AG10803 (cell line): ENCODE measurements at regions not wholly inside any gene's neighbourhood (a gene's known extent, or its start where the extent isn't known, plus 50 kb on each side); places are given as distances from the start of the nearest gene placed in this dataset.

ENCODE experiments used
- DNase-seq: peaks from one replicate; pipeline ENCODE4 v3.0.0; 2010; ENCODE audit warnings: low read depth
- H3K4me3 ChIP-seq: 2 replicates; pipeline ENCODE4 v1.5.1; 2011; ENCODE audit warnings: mild to moderate bottlenecking, low read length, control low read depth
- TF ChIP-seq, protein P1 (sequence below): conservative IDR thresholded peaks from 2 replicates; pipeline ENCODE4 v1.5.1; 2011; ENCODE audit warnings: mild to moderate bottlenecking, low read length, control low read depth, inconsistent platforms

DNA sequence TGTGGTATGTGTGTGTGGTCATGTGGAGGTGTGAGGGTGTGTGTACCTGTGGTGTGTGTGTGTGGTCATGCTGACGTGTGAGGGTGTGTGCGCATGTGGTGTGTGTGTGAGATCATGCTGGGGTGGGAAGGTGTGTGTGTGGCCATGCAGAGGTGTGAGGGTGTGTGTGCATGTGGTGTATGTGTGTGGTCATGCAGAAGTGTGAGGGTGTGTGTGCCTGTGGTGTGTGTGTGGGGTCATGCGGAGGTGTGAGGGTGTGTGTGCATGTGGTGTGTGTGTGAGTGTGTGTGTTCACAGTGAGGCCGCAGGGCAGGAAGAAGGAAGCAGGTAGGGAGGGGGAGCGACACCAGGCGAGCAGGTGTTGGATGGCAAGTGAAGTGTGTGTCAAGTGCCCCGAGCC, 259.0 kb downstream of the LOXHD1 start:
- TF ChIP-seq, protein P1, sequence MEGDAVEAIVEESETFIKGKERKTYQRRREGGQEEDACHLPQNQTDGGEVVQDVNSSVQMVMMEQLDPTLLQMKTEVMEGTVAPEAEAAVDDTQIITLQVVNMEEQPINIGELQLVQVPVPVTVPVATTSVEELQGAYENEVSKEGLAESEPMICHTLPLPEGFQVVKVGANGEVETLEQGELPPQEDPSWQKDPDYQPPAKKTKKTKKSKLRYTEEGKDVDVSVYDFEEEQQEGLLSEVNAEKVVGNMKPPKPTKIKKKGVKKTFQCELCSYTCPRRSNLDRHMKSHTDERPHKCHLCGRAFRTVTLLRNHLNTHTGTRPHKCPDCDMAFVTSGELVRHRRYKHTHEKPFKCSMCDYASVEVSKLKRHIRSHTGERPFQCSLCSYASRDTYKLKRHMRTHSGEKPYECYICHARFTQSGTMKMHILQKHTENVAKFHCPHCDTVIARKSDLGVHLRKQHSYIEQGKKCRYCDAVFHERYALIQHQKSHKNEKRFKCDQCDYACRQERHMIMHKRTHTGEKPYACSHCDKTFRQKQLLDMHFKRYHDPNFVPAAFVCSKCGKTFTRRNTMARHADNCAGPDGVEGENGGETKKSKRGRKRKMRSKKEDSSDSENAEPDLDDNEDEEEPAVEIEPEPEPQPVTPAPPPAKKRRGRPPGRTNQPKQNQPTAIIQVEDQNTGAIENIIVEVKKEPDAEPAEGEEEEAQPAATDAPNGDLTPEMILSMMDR, result no peak
- DNase-seq, result no peak
- H3K4me3 ChIP-seq, result no peak overlapping the region

DNA sequence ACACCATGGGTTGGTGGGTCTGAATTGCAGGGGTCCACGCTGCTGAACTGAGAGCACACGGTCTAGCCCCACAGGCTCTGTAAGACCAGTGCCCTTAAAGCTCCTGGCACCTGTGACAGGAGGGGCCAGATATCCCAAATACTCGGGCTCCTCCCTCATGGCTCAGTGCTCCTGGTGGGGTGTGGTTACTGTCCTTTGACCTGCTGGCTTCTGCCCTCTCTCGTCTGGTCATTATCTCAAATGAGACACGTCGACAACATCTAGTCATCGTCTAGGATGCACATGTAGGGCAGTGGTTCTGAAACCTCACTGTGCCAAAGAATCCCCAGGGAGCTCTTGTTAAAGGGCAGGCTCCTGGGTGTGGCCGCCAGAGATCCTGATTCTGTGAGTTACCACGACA, 258.4 kb downstream of the LOXHD1 start:
- no peak overlapping the region for H3K4me3 ChIP-seq
- no peak for DNase-seq
- TF ChIP-seq, protein P1, result no peak

DNA sequence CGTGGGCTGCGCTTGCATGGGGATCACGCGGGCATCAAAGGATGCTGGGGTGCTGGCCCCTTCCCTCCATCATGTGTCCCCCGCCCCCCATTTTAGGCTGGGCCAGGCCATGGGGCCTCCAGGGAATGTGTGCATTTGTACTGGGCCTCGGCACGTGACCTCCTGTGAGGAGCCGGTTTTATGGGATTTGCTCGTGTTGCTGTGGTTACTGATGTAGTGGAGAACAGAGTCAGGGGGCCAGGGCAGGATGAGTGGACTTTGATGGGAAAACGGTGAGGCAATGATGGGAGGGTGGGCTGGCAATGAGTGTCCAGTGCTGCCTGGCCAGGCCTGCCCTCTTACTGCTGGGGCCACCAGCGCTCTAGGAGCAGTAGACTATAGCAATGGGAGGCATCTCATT, 257.7 kb downstream of the LOXHD1 start:
- H3K4me3 ChIP-seq, result no peak overlapping the region
- DNase-seq, result no peak
- TF ChIP-seq, protein P1, result no peak

DNA sequence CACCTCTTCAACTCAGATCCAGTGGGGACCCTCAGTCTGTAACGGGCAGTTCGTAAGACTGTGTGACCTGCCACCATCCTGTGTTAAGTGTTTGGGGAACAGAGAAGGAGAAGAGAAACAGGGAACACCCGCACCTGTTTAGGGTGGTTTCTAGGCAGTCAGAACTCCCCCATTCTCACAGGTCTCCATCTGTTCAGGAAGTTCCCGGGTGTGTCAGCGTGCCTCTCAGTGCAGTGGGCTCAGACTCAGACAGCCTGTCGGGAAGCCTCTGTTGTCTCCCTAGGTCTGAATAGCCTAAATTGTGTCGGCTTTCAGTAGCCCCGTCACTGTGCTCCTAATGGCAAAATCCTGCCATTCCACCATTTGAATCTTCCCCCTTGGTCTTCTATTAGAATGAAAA, 256.6 kb downstream of the LOXHD1 start:
- DNase-seq, result no peak
- H3K4me3 ChIP-seq, result no peak overlapping the region
- TF ChIP-seq, protein P1, result no peak

DNA sequence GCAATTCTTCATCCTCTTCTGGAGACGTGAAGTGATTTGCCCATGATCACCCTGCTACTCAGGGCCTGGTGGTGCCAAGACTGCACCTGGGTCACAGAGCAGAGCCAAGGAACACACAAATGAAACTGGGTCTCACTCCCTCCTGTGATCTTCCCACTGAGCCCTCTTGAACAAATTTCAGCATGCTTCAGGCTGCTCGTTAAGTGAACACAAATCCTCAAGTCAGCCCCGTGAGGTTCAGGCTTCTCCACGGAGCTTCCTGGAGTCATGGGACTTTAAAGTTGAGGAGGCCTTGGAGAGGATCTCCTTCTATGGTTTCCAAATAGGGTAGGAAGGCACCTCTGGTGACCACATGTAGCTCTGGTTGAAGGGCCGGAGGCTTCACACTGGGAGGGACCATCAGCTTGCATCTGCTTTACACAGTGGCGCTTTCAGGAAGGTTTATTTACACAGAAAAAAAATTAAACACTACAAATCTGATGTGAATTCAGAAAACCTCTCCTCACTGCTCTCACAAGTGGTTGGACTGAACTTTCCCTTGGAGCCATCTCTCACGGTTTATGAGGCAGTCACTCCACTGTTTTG, 255.4 kb downstream of the LOXHD1 start:
- DNase-seq, result no peak
- TF ChIP-seq, protein P1, result no peak
- no peak overlapping the region for H3K4me3 ChIP-seq

DNA sequence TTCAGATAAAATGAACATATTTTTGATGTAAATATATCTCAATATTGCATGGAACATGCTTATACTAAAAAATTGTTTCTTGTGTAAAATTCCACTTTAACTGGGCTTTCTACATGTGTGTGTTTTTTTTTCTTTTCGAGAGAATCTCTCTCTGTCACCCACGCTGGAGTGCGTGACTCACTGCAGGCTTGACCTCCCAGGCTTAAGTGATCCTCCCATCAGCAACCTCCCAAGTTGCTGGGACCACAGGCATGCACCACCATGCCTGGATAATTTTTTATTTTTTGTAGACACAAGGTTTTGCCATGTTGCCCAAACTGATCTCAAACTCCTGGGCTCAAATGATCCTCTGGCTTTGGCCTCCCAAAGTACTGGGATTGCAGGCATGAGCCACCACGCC, 254.6 kb downstream of the LOXHD1 start:
- DNase-seq, result no peak
- no peak overlapping the region for H3K4me3 ChIP-seq
- TF ChIP-seq, protein P1, result no peak

DNA sequence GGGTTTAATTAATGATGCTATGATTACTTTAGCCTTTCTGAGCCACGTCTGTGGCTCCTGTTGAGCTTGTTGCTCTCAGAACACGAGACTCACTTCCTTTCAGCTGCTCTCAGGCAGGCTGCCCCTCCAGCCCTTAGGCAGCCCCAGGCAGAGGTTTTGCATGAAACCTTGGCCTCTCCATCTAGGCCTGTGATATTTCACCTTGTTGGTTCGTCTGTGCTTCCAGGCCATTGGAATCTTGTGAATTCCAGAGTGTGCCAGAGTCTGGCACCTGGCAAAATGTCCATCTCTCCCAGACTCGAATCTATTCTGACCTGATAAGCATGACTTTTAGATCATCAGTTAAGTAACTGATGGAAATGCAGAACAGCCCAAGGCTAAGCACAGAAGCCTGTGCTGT, 254.1 kb downstream of the LOXHD1 start:
- no peak for DNase-seq
- H3K4me3 ChIP-seq, result no peak overlapping the region
- TF ChIP-seq, protein P1, result no peak
